Spleen (tissue), 11 donors: ENCODE measurements at regions not wholly inside any gene's neighbourhood (a gene's known extent, or its start where the extent isn't known, plus 50 kb on each side); places are given as distances from the start of the nearest gene placed in this dataset.

ENCODE experiments used
- DNase-seq: peaks from one replicate; pipeline ENCODE4 v3.0.0-alpha.2; 2020
- H3K27ac ChIP-seq, 8 donors: fragments of 200-600 bp; sonication (generic) in 7 of 8; 1 replicate in 4 of 8; 2 replicates in 4 of 8; pipeline versions ENCODE4 v1.5.0 to v1.8.0; 2016 to 2021; ENCODE audit warnings: inconsistent platforms in 4 of 8, mild to moderate bottlenecking in 4 of 8, moderate library complexity in 1 of 8
- H3K27me3 ChIP-seq, 7 donors: fragments of 200-600 bp; sonication (generic) in 6 of 7; replicated peaks in 1 of 7; 1 replicate in 4 of 7; 2 replicates in 3 of 7; pipeline versions ENCODE4 v1.5.0 to v1.8.0; 2016 to 2021; ENCODE audit warnings: inconsistent platforms in 3 of 7, mild to moderate bottlenecking in 1 of 7
- H3K36me3 ChIP-seq, 6 donors: fragments of 200-600 bp; sonication (generic) in 5 of 6; 1 replicate in 4 of 6; 2 replicates in 2 of 6; pipeline versions ENCODE4 v1.5.0 to v1.8.0; 2016 to 2021; ENCODE audit warnings: inconsistent platforms in 2 of 6
- H3K4me1 ChIP-seq, 6 donors: fragments of 200-600 bp; sonication (generic) in 5 of 6; 1 replicate in 3 of 6; 2 replicates in 3 of 6; pipeline versions ENCODE4 v1.5.0 to v1.8.0; 2016 to 2021; ENCODE audit warnings: inconsistent platforms in 3 of 6
- H3K4me3 ChIP-seq, 8 donors: fragments of 200-600 bp; sonication (generic) in 7 of 8; 1 replicate in 4 of 8; 2 replicates in 4 of 8; pipeline versions ENCODE4 v1.5.0 to v1.8.0; 2016 to 2021; ENCODE audit warnings: inconsistent platforms in 4 of 8, mild to moderate bottlenecking in 4 of 8, moderate library complexity in 2 of 8
- H3K9me3 ChIP-seq, 8 donors: fragments of 200-600 bp; sonication (generic) in 7 of 8; 1 replicate in 4 of 8; 2 replicates in 4 of 8; pipeline versions ENCODE4 v1.5.0 to v1.8.0; 2016 to 2021; ENCODE audit warnings: inconsistent platforms in 4 of 8
- CTCF ChIP-seq, 11 experiments: fragments of 200-600 bp in 7 of 11; fragments of 450-650 bp in 4 of 11; sonication (generic) in 4 of 11; IDR thresholded peaks in 8 of 11; conservative IDR thresholded peaks in 3 of 11; 1 replicate in 7 of 11; 2 replicates in 4 of 11; pipeline versions ENCODE4 v1.4.0 to v1.8.0; 2016 to 2021; ENCODE audit warnings: antibody characterized with exemption in 11 of 11, inconsistent platforms in 4 of 11, mild to moderate bottlenecking in 1 of 11
- POLR2A ChIP-seq, 3 donors: fragments of 450-650 bp; IDR thresholded peaks; one replicate each; pipeline ENCODE4 v1.5.1; 2017; ENCODE audit warnings: antibody characterized with exemption in 3 of 3, mild to moderate bottlenecking in 1 of 3
- POLR2AphosphoS5 ChIP-seq, 3 donors: sonication (generic); formaldehyde crosslinking; IDR thresholded peaks; one replicate each; pipeline ENCODE4 v1.5.1; 2017; ENCODE audit warnings: antibody characterized with exemption in 3 of 3
- WGBS, 5 donors: extraction: QIAGEN DNeasy Blood & Tissue Kit in 3 of 5; methylation state at CpG; one replicate each; pipeline versions ENCODE4 v1.1.5 to v1.1.7; 2013 to 2018; 5-methylcytosine and 5-hydroxymethylcytosine counted together
- intact Hi-C: fragments of 100-400 bp; cut with DNase I; formaldehyde crosslinking; loops from one replicate; pipeline ENCODE4 v1.15.0; 2023; ENCODE audit warnings: low total_unique reads
- donor health status: healthy with polysubstance abuse.
- donor health status: DM: no; HTN: no; CAD: no; lungs with moderate emphysema.
- donor health status: DM: no; HTN: no; CAD: no.
- donor health status: Bipolar disorder and iron deficiency.
- donor health status: healthy.
- donor health status: DM: no; HTN: no; CAD: no.
- donor health status: DM: yes; HTN: yes; CAD: no.

GRCh38 chr5:158559066-158559465 lies 540.6 kb downstream of the EBF1 start:
- peaks cover 0 to 18% (median 3%) of the 10 kb centered on the region in 6 donors for H3K4me1 ChIP-seq
- intact Hi-C loops: no loop called here
- H3K4me3 ChIP-seq: no peak overlapping the region
- H3K9me3 ChIP-seq: no peaks in the 10 kb centered on the region
- WGBS, 5 donors: 66 to 78% (median 69%) methylated on average over 4 of the region's 4 CpGs
- no peaks in the 10 kb centered on the region for H3K27me3 ChIP-seq
- no peak for DNase-seq
- no peaks in the 10 kb centered on the region for H3K36me3 ChIP-seq
- TF ChIP-seq POLR2AphosphoS5 (IDR thresholded peaks at IDR 0.05): no peak
- TF ChIP-seq CTCF (IDR thresholded peaks at IDR 0.05 in 8 of 11, conservative IDR thresholded peaks at IDR 0.05 in 3 of 11): no peak
- TF ChIP-seq POLR2A (IDR thresholded peaks at IDR 0.05): no peak
- no peak overlapping the region for H3K27ac ChIP-seq

GRCh38 chr5:158553962-158554336 lies 545.8 kb downstream of the EBF1 start:
- H3K27me3 ChIP-seq: no peaks in the 10 kb centered on the region
- no peaks in the 10 kb centered on the region for H3K36me3 ChIP-seq
- H3K4me1 ChIP-seq: peaks cover 0 to under 1% (median 0%) of the 10 kb centered on the region in 6 donors
- peaks cover 0 to under 1% (median 0%) of the 10 kb centered on the region in 8 donors for H3K9me3 ChIP-seq
- intact Hi-C loops: no loop called here
- TF ChIP-seq POLR2AphosphoS5 (IDR thresholded peaks at IDR 0.05): no peak
- no peak for TF ChIP-seq POLR2A (IDR thresholded peaks at IDR 0.05)
- TF ChIP-seq CTCF (IDR thresholded peaks at IDR 0.05 in 8 of 11, conservative IDR thresholded peaks at IDR 0.05 in 3 of 11): no peak
- 87 to 97% (median 92%) methylated on average over 5 of the region's 5 CpGs for WGBS, 5 donors
- no peak overlapping the region for H3K4me3 ChIP-seq
- no peak overlapping the region for H3K27ac ChIP-seq
- no peak for DNase-seq

- no peak overlapping the region for H3K27ac ChIP-seq
- TF ChIP-seq CTCF (IDR thresholded peaks at IDR 0.05 in 8 of 11, conservative IDR thresholded peaks at IDR 0.05 in 3 of 11) (no peak), POLR2AphosphoS5 (IDR thresholded peaks at IDR 0.05) (no peak), POLR2A (IDR thresholded peaks at IDR 0.05) (no peak)
- DNase-seq: no peak
- peaks cover 0 to 6% (median 3%) of the 10 kb centered on the region in 8 donors for H3K9me3 ChIP-seq
- H3K36me3 ChIP-seq: no peaks in the 10 kb centered on the region
- WGBS, 5 donors: 83 to 88% (median 86%) methylated on average over 8 of the region's 8 CpGs
- H3K27me3 ChIP-seq: no peaks in the 10 kb centered on the region
- no peak overlapping the region for H3K4me3 ChIP-seq
- H3K4me1 ChIP-seq: no peaks in the 10 kb centered on the region
- intact Hi-C loops: no loop called here
Observed at GRCh38 chr5:158553195-158553961, 546.3 kb downstream of the EBF1 start.

GRCh38 chr5:158552241-158552640 lies 547.5 kb downstream of the EBF1 start:
- Histone ChIP-seq H3K27me3 (no peaks in the 10 kb centered on the region), H3K27ac (no peak overlapping the region), H3K36me3 (no peaks in the 10 kb centered on the region), H3K9me3 (peaks cover 0 to 14% (median 5%) of the 10 kb centered on the region in 8 donors), H3K4me3 (no peak overlapping the region), H3K4me1 (no peaks in the 10 kb centered on the region)
- intact Hi-C loops: no loop called here
- no peak for DNase-seq
- WGBS, 5 donors: 61 to 76% (median 63%) methylated on average over 4 of the region's 4 CpGs
- TF ChIP-seq CTCF (IDR thresholded peaks at IDR 0.05 in 8 of 11, conservative IDR thresholded peaks at IDR 0.05 in 3 of 11) (no peak), POLR2AphosphoS5 (IDR thresholded peaks at IDR 0.05) (no peak), POLR2A (IDR thresholded peaks at IDR 0.05) (no peak)
